Heart left ventricle (tissue), 13 donors: ENCODE measurements at regions not wholly inside any gene's neighbourhood (a gene's known extent, or its start where the extent isn't known, plus 50 kb on each side); places are given as distances from the start of the nearest gene placed in this dataset.

Source experiments
- CTCF ChIP-seq, 12 donors: fragments of 200-600 bp; sonication (generic) in 4 of 12; IDR thresholded peaks; one replicate each; pipeline versions ENCODE4 v1.5.0 to v1.8.0; 2018 to 2022; ENCODE audit warnings: antibody characterized with exemption in 12 of 12, mild to moderate bottlenecking in 5 of 12
- POLR2A ChIP-seq, 2 donors: fragments of 450-650 bp; IDR thresholded peaks; one replicate each; pipeline ENCODE4 v1.6.1; 2017; ENCODE audit warnings: antibody characterized with exemption in 2 of 2, mild to moderate bottlenecking in 2 of 2, moderate library complexity in 2 of 2
- donor health status: ischemic (EF 13 %, LVEDD 7.1; RV severe dilation, severe dysfunction).
- donor health status: DM: no; HTN: yes; CAD: no.
- donor health status: DM: no; HTN: no; CAD: no.
- donor health status: ischemic (EF 25% LVEDD 6.9; RV normal size, moderate dysfunction).
- donor health status: ischemic (EF 25% LVEDD 5.7; RV mildly dilated, moderate dysfunction).
- donor health status: ischemic (EF 35%, LVEDD 5.7; RV mildly dilated, moderate dysfunction).
- donor health status: nonischemic (EF 11% LVEDD 7.7; RV severe dilation, severe dysfunction).
- donor health status: DM: yes; HTN: yes; CAD: no.
- donor health status: PGD.
- donor health status: ischemic (EF 29% LVEDD 5.4; RV normal size, mild dysfunction).
- donor health status: nonischemic (EF 23%, LVEDD 6.1; RV moderate dilation, normal function).

- TF ChIP-seq POLR2A (IDR thresholded peaks at IDR 0.05) = no peak
- no peak for TF ChIP-seq CTCF (IDR thresholded peaks at IDR 0.05)
Measured at GRCh38 chr16:72473631-72474030, 301.7 kb upstream of the PMFBP1 start.
